GM12874 (cell line): ENCODE measurements at regions not wholly inside any gene's neighbourhood (a gene's known extent, or its start where the extent isn't known, plus 50 kb on each side); places are given as distances from the start of the nearest gene placed in this dataset.

Source experiments
- TF ChIP-seq, protein P1 (sequence below): IDR thresholded peaks from 2 replicates; pipeline ENCODE4 v1.5.1; 2011; ENCODE audit warnings: low read depth, mild to moderate bottlenecking, control low read depth, low read length, moderate library complexity; ENCODE audit not compliant: insufficient read depth

DNA sequence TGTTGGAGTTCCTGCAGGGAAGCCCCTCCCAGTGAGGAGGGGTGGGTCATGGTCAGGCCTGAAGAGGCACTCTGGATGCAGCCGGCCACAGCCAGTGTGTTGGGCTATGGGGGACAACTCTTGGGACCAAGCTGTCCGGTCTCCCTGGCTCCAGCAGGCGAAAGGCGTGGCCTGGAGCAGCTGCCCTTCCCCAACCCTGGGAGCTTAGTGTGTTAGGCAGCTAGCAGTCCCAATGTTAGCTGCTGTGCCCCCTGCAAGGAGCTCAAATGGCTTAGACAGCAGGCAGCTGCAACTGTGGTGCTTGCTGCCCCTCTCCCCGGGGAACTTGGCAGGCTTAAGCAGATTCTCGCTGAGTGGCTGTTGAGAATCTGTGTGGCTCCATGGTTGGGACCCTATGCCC is 67.5 kb upstream of the ACTBL2 start:
- TF ChIP-seq, protein P1, sequence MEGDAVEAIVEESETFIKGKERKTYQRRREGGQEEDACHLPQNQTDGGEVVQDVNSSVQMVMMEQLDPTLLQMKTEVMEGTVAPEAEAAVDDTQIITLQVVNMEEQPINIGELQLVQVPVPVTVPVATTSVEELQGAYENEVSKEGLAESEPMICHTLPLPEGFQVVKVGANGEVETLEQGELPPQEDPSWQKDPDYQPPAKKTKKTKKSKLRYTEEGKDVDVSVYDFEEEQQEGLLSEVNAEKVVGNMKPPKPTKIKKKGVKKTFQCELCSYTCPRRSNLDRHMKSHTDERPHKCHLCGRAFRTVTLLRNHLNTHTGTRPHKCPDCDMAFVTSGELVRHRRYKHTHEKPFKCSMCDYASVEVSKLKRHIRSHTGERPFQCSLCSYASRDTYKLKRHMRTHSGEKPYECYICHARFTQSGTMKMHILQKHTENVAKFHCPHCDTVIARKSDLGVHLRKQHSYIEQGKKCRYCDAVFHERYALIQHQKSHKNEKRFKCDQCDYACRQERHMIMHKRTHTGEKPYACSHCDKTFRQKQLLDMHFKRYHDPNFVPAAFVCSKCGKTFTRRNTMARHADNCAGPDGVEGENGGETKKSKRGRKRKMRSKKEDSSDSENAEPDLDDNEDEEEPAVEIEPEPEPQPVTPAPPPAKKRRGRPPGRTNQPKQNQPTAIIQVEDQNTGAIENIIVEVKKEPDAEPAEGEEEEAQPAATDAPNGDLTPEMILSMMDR: no peak

GRCh38 chr5:57549566-57549965 is 67.0 kb upstream of the ACTBL2 start:
- TF ChIP-seq, protein P1: no peak

- TF ChIP-seq, protein P1: no peak
Observed at GRCh38 chr5:57540823-57541222, 58.2 kb upstream of the ACTBL2 start.

DNA sequence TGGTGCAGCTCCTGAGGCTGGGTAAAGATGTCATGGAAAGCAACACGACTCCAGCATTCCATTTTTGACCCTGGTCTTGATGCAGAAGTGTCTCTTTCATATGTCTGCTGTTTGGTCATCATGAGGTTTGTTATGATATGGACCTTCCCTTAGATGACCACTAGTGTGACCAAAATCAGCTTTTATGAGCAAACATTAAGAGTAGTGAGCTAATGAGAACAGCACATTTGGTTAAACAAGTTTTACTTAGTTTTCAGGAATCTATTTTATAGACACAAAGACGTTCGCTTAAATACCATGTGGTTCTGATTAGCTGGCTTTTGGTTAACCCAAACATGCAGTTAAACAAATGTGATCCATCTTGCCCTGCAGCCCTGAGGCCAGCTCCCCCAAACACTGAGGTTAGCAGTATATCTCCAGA is 56.7 kb upstream of the ACTBL2 start:
- TF ChIP-seq, protein P1: no peak

DNA sequence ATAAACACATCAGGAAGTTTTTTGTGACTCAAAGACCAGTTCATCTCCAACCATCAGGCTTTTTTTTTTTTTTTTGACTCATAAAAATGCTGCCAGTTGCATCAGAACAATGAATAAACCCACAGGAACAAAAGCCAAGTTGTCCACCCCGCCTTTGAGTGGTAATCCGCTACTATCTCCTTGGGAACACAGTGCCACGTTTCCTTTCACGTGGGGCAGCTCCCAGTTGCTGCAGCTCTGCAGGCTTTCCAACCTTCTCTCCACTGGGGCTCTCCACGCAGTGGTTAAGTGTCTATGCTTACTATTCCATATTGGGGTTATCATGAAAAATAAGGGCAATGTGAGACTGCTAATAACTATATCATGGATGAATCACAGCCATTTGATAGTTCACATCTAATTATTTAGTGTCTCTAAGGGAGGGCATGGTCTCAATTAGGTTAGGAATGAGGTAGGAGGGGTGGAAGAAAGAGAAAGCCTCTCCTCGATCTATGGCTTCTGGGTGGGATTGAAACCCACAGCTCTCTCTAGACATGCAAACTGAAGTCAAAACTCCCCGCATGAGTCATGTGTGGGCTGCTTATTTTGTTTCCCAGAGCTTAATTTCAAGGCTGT is 55.8 kb upstream of the ACTBL2 start:
- TF ChIP-seq, protein P1: no peak

DNA sequence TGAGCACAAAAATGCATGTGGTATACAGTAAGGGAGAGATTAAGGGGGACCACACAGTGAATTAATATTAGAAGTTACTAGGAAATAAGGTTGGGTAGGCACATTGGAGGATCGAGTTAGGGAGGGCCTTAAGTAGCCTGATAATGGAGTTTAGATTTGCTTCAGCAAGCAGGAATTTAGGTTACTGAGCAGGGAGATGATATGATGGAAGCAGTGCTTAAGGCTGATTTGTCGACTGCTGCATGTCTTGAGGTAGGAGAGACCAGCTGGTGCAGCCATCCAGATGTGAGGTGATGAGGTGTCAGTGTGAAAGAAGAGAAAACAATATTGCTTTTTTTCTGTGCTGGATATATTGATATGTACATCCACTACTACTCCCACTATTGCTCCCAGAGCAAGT is 55.2 kb upstream of the ACTBL2 start:
- TF ChIP-seq, protein P1: no peak

- TF ChIP-seq, protein P1: no peak
Observed at GRCh38 chr5:57532513-57533497, 50.2 kb upstream of the ACTBL2 start.
